ENCODE measurements at regions not wholly inside any gene's neighbourhood (a gene's known extent, or its start where the extent isn't known, plus 50 kb on each side); places are given as distances from the start of the nearest gene placed in this dataset.

GRCh38 chr3:193905541-193906396, 230.2 kb upstream of the HES1 start:
- peaks cover 19% of the 10 kb centered on the region for H3K4me1 ChIP-seq (ENCODE audit: control insufficient read depth, low read depth, low read length)
- no peak overlapping the region for H3K9ac ChIP-seq (ENCODE audit: low read length)
- no peak overlapping the region for H3K27ac ChIP-seq (ENCODE audit: low read length)

GRCh38 chr3:193906849-193907410, 229.0 kb upstream of the HES1 start:
- no peak overlapping the region for H3K9ac ChIP-seq (ENCODE audit: low read length)

More at GRCh38 chr3:193905541-193906396, 230.2 kb upstream of the HES1 start:
- H3K9me3 ChIP-seq (ENCODE audit: control insufficient read depth, low read depth, low read length): no peaks in the 10 kb centered on the region
- H3K36me3 ChIP-seq (ENCODE audit: control insufficient read depth, low read depth, low read length): no peaks in the 10 kb centered on the region
- no peaks in the 10 kb centered on the region for H3K27me3 ChIP-seq (ENCODE audit: control insufficient read depth, insufficient read depth, low read length)
- no peak overlapping the region for H3K4me3 ChIP-seq (ENCODE audit: low read length)

GRCh38 chr3:193908181-193908744, 227.7 kb upstream of the HES1 start:
- H3K9ac ChIP-seq (ENCODE audit: low read length): no peak overlapping the region

More at GRCh38 chr3:193906849-193907410, 229.0 kb upstream of the HES1 start:
- Histone ChIP-seq H3K36me3 (ENCODE audit: control insufficient read depth, low read depth, low read length) (no peaks in the 10 kb centered on the region), H3K9me3 (ENCODE audit: control insufficient read depth, low read depth, low read length) (no peaks in the 10 kb centered on the region), H3K27me3 (ENCODE audit: control insufficient read depth, insufficient read depth, low read length) (no peaks in the 10 kb centered on the region), H3K27ac (ENCODE audit: low read length) (no peak overlapping the region), H3K4me3 (ENCODE audit: low read length) (no peak overlapping the region), H3K4me1 (ENCODE audit: control insufficient read depth, low read depth, low read length) (peaks cover 29% of the 10 kb centered on the region)

GRCh38 chr3:193909387-193909786, 226.6 kb upstream of the HES1 start:
- Histone ChIP-seq H3K9ac (ENCODE audit: low read length) (no peak overlapping the region), H3K36me3 (ENCODE audit: control insufficient read depth, low read depth, low read length) (no peaks in the 10 kb centered on the region), H3K9me3 (ENCODE audit: control insufficient read depth, low read depth, low read length) (no peaks in the 10 kb centered on the region), H3K27ac (ENCODE audit: low read length) (no peak overlapping the region), H3K4me3 (ENCODE audit: low read length) (no peak overlapping the region), H3K4me1 (ENCODE audit: control insufficient read depth, low read depth, low read length) (peaks cover 11% of the 10 kb centered on the region), H3K27me3 (ENCODE audit: control insufficient read depth, insufficient read depth, low read length) (no peaks in the 10 kb centered on the region)

More at GRCh38 chr3:193908181-193908744, 227.7 kb upstream of the HES1 start:
- Histone ChIP-seq H3K27ac (ENCODE audit: low read length) (no peak overlapping the region), H3K27me3 (ENCODE audit: control insufficient read depth, insufficient read depth, low read length) (no peaks in the 10 kb centered on the region), H3K9me3 (ENCODE audit: control insufficient read depth, low read depth, low read length) (no peaks in the 10 kb centered on the region), H3K4me1 (ENCODE audit: control insufficient read depth, low read depth, low read length) (peaks cover 17% of the 10 kb centered on the region), H3K36me3 (ENCODE audit: control insufficient read depth, low read depth, low read length) (no peaks in the 10 kb centered on the region), H3K4me3 (ENCODE audit: low read length) (no peak overlapping the region)

- H3K27me3 ChIP-seq (ENCODE audit: control insufficient read depth, insufficient read depth, low read length): no peaks in the 10 kb centered on the region
- H3K4me3 ChIP-seq (ENCODE audit: low read length): no peak overlapping the region
- no peaks in the 10 kb centered on the region for H3K36me3 ChIP-seq (ENCODE audit: control insufficient read depth, low read depth, low read length)
- no peaks in the 10 kb centered on the region for H3K9me3 ChIP-seq (ENCODE audit: control insufficient read depth, low read depth, low read length)
- no peak overlapping the region for H3K27ac ChIP-seq (ENCODE audit: low read length)
- H3K9ac ChIP-seq (ENCODE audit: low read length): no peak overlapping the region
- peaks cover 11% of the 10 kb centered on the region for H3K4me1 ChIP-seq (ENCODE audit: control insufficient read depth, low read depth, low read length)
Observed at GRCh38 chr3:193910310-193910709, 225.6 kb upstream of the HES1 start.

GRCh38 chr3:193910886-193911738, 224.8 kb upstream of the HES1 start:
- H3K9me3 ChIP-seq (ENCODE audit: control insufficient read depth, low read depth, low read length): no peaks in the 10 kb centered on the region
- no peaks in the 10 kb centered on the region for H3K36me3 ChIP-seq (ENCODE audit: control insufficient read depth, low read depth, low read length)
- H3K27ac ChIP-seq (ENCODE audit: low read length): no peak overlapping the region
- no peak overlapping the region for H3K9ac ChIP-seq (ENCODE audit: low read length)
- no peak overlapping the region for H3K4me3 ChIP-seq (ENCODE audit: low read length)
- H3K27me3 ChIP-seq (ENCODE audit: control insufficient read depth, insufficient read depth, low read length): no peaks in the 10 kb centered on the region
- peaks cover 11% of the 10 kb centered on the region for H3K4me1 ChIP-seq (ENCODE audit: control insufficient read depth, low read depth, low read length)

GRCh38 chr3:193911784-193912340, 224.1 kb upstream of the HES1 start:
- Histone ChIP-seq H3K9me3 (ENCODE audit: control insufficient read depth, low read depth, low read length) (no peaks in the 10 kb centered on the region), H3K4me1 (ENCODE audit: control insufficient read depth, low read depth, low read length) (peaks cover 11% of the 10 kb centered on the region), H3K9ac (ENCODE audit: low read length) (no peak overlapping the region), H3K27ac (ENCODE audit: low read length) (no peak overlapping the region), H3K4me3 (ENCODE audit: low read length) (no peak overlapping the region), H3K27me3 (ENCODE audit: control insufficient read depth, insufficient read depth, low read length) (no peaks in the 10 kb centered on the region), H3K36me3 (ENCODE audit: control insufficient read depth, low read depth, low read length) (no peaks in the 10 kb centered on the region)

- no peak overlapping the region for H3K9ac ChIP-seq (ENCODE audit: low read length)
- peaks cover 11% of the 10 kb centered on the region for H3K4me1 ChIP-seq (ENCODE audit: control insufficient read depth, low read depth, low read length)
Observed at GRCh38 chr3:193912621-193913178, 223.2 kb upstream of the HES1 start.

GRCh38 chr3:193914602-193915001, 221.3 kb upstream of the HES1 start:
- H3K27me3 ChIP-seq (ENCODE audit: control insufficient read depth, insufficient read depth, low read length): no peaks in the 10 kb centered on the region

More at GRCh38 chr3:193912621-193913178, 223.2 kb upstream of the HES1 start:
- Histone ChIP-seq H3K27me3 (ENCODE audit: control insufficient read depth, insufficient read depth, low read length) (no peaks in the 10 kb centered on the region), H3K36me3 (ENCODE audit: control insufficient read depth, low read depth, low read length) (no peaks in the 10 kb centered on the region), H3K4me3 (ENCODE audit: low read length) (no peak overlapping the region), H3K27ac (ENCODE audit: low read length) (no peak overlapping the region), H3K9me3 (ENCODE audit: control insufficient read depth, low read depth, low read length) (no peaks in the 10 kb centered on the region)

GRCh38 chr3:193915099-193915498, 220.8 kb upstream of the HES1 start:
- no peaks in the 10 kb centered on the region for H3K27me3 ChIP-seq (ENCODE audit: control insufficient read depth, insufficient read depth, low read length)
- H3K27ac ChIP-seq (ENCODE audit: low read length): no peak overlapping the region
- H3K4me1 ChIP-seq (ENCODE audit: control insufficient read depth, low read depth, low read length): peaks cover 11% of the 10 kb centered on the region

More at GRCh38 chr3:193914602-193915001, 221.3 kb upstream of the HES1 start:
- Histone ChIP-seq H3K9me3 (ENCODE audit: control insufficient read depth, low read depth, low read length) (no peaks in the 10 kb centered on the region), H3K9ac (ENCODE audit: low read length) (no peak overlapping the region), H3K4me1 (ENCODE audit: control insufficient read depth, low read depth, low read length) (peaks cover 11% of the 10 kb centered on the region), H3K36me3 (ENCODE audit: control insufficient read depth, low read depth, low read length) (no peaks in the 10 kb centered on the region), H3K27ac (ENCODE audit: low read length) (no peak overlapping the region), H3K4me3 (ENCODE audit: low read length) (no peak overlapping the region)

More at GRCh38 chr3:193915099-193915498, 220.8 kb upstream of the HES1 start:
- no peaks in the 10 kb centered on the region for H3K9me3 ChIP-seq (ENCODE audit: control insufficient read depth, low read depth, low read length)
- H3K9ac ChIP-seq (ENCODE audit: low read length): no peak overlapping the region
- no peaks in the 10 kb centered on the region for H3K36me3 ChIP-seq (ENCODE audit: control insufficient read depth, low read depth, low read length)
- no peak overlapping the region for H3K4me3 ChIP-seq (ENCODE audit: low read length)
